ENCODE measurements at regions not wholly inside any gene's neighbourhood (a gene's known extent, or its start where the extent isn't known, plus 50 kb on each side); places are given as distances from the start of the nearest gene placed in this dataset.
"Not testable (repeated sequence)": the region's sequence is repeated elsewhere in the genome, so short reads cannot be mapped to it uniquely, and the experiment has no call there.

GRCh38 chr1:95506736-95507414 lies 272.9 kb downstream of the RWDD3 start:
- Mint-ChIP-seq H3K4me1 (no peaks in the 10 kb centered on the region), H3K27ac (no peak overlapping the region), H3K36me3 (no peaks in the 10 kb centered on the region), H3K9me3 (no peaks in the 10 kb centered on the region), H3K27me3 (no peaks in the 10 kb centered on the region), H3K4me3 (no peak overlapping the region)
- no peak for DNase-seq

GRCh38 chr1:95509989-95510388 lies 276.0 kb downstream of the RWDD3 start:
- no peaks in the 10 kb centered on the region for H3K36me3 Mint-ChIP-seq
- peaks cover 2% of the 10 kb centered on the region for H3K9me3 Mint-ChIP-seq
- no peak for DNase-seq
- H3K4me1 Mint-ChIP-seq: no peaks in the 10 kb centered on the region
- H3K4me3 Mint-ChIP-seq: no peak overlapping the region
- H3K27me3 Mint-ChIP-seq: no peaks in the 10 kb centered on the region
- no peak overlapping the region for H3K27ac Mint-ChIP-seq

GRCh38 chr1:95512925-95513324 lies 278.9 kb downstream of the RWDD3 start:
- no peaks in the 10 kb centered on the region for H3K27me3 Mint-ChIP-seq
- H3K27ac Mint-ChIP-seq: no peak overlapping the region
- H3K9me3 Mint-ChIP-seq: peaks cover 6% of the 10 kb centered on the region
- no peaks in the 10 kb centered on the region for H3K4me1 Mint-ChIP-seq
- no peak for DNase-seq
- no peaks in the 10 kb centered on the region for H3K36me3 Mint-ChIP-seq
- no peak overlapping the region for H3K4me3 Mint-ChIP-seq

GRCh38 chr1:95517506-95517905 lies 283.5 kb downstream of the RWDD3 start:
- DNase-seq: no peak
- Mint-ChIP-seq H3K4me3 (no peak overlapping the region), H3K9me3 (peaks cover 10% of the 10 kb centered on the region), H3K36me3 (no peaks in the 10 kb centered on the region), H3K27me3 (no peaks in the 10 kb centered on the region), H3K27ac (no peak overlapping the region), H3K4me1 (no peaks in the 10 kb centered on the region)

- Mint-ChIP-seq H3K27ac (no peak overlapping the region), H3K4me3 (no peak overlapping the region), H3K27me3 (no peaks in the 10 kb centered on the region), H3K4me1 (no peaks in the 10 kb centered on the region), H3K36me3 (no peaks in the 10 kb centered on the region), H3K9me3 (peaks cover 10% of the 10 kb centered on the region)
- no peak for DNase-seq
These were observed 284.3 kb downstream of the RWDD3 start for GRCh38 chr1:95518310-95518709.

GRCh38 chr1:95520390-95520789 lies 286.4 kb downstream of the RWDD3 start:
- no peaks in the 10 kb centered on the region for H3K4me1 Mint-ChIP-seq
- H3K4me3 Mint-ChIP-seq: no peak overlapping the region
- H3K36me3 Mint-ChIP-seq: no peaks in the 10 kb centered on the region
- no peak for DNase-seq
- no peaks in the 10 kb centered on the region for H3K27me3 Mint-ChIP-seq
- peaks cover 14% of the 10 kb centered on the region for H3K9me3 Mint-ChIP-seq
- H3K27ac Mint-ChIP-seq: no peak overlapping the region

- no peak for DNase-seq
- Mint-ChIP-seq H3K4me3 (no peak overlapping the region), H3K27ac (no peak overlapping the region), H3K9me3 (peaks cover 3% of the 10 kb centered on the region), H3K36me3 (no peaks in the 10 kb centered on the region), H3K27me3 (peaks cover 3% of the 10 kb centered on the region), H3K4me1 (no peaks in the 10 kb centered on the region)
These were observed 298.3 kb downstream of the RWDD3 start for GRCh38 chr1:95532335-95532734.

- Mint-ChIP-seq H3K4me3 (no peak overlapping the region), H3K27me3 (peaks cover 1% of the 10 kb centered on the region), H3K36me3 (no peaks in the 10 kb centered on the region), H3K9me3 (peaks cover 3% of the 10 kb centered on the region), H3K4me1 (no peaks in the 10 kb centered on the region), H3K27ac (no peak overlapping the region)
- DNase-seq: no peak
These were observed 301.0 kb downstream of the RWDD3 start for GRCh38 chr1:95534985-95535384.

GRCh38 chr1:95535614-95536013 lies 301.6 kb downstream of the RWDD3 start:
- H3K4me3 Mint-ChIP-seq: no peak overlapping the region
- no peaks in the 10 kb centered on the region for H3K4me1 Mint-ChIP-seq
- no peak for DNase-seq
- H3K9me3 Mint-ChIP-seq: peaks cover 3% of the 10 kb centered on the region
- no peaks in the 10 kb centered on the region for H3K36me3 Mint-ChIP-seq
- H3K27ac Mint-ChIP-seq: no peak overlapping the region
- H3K27me3 Mint-ChIP-seq: no peaks in the 10 kb centered on the region

- no peaks in the 10 kb centered on the region for H3K4me1 Mint-ChIP-seq
- no peaks in the 10 kb centered on the region for H3K36me3 Mint-ChIP-seq
- no peak overlapping the region for H3K4me3 Mint-ChIP-seq
- no peak overlapping the region for H3K27ac Mint-ChIP-seq
- H3K27me3 Mint-ChIP-seq: no peaks in the 10 kb centered on the region
- no peak for DNase-seq
- peaks cover 3% of the 10 kb centered on the region for H3K9me3 Mint-ChIP-seq
These were observed 302.5 kb downstream of the RWDD3 start for GRCh38 chr1:95536501-95536900.

GRCh38 chr1:95537176-95537575 lies 303.2 kb downstream of the RWDD3 start:
- H3K4me3 Mint-ChIP-seq: no peak overlapping the region
- no peaks in the 10 kb centered on the region for H3K4me1 Mint-ChIP-seq
- H3K9me3 Mint-ChIP-seq: peaks cover 3% of the 10 kb centered on the region
- no peak for DNase-seq
- no peaks in the 10 kb centered on the region for H3K36me3 Mint-ChIP-seq
- H3K27ac Mint-ChIP-seq: no peak overlapping the region
- H3K27me3 Mint-ChIP-seq: no peaks in the 10 kb centered on the region

GRCh38 chr1:95538242-95538641 lies 304.2 kb downstream of the RWDD3 start:
- H3K9me3 Mint-ChIP-seq, H3K27ac Mint-ChIP-seq, H3K36me3 Mint-ChIP-seq, H3K4me1 Mint-ChIP-seq, H3K27me3 Mint-ChIP-seq, DNase-seq, H3K4me3 Mint-ChIP-seq: not testable (repeated sequence)

GRCh38 chr1:95542936-95543335 lies 308.9 kb downstream of the RWDD3 start:
- no peaks in the 10 kb centered on the region for H3K27me3 Mint-ChIP-seq
- no peak for DNase-seq
- H3K4me3 Mint-ChIP-seq: no peak overlapping the region
- H3K36me3 Mint-ChIP-seq: no peaks in the 10 kb centered on the region
- H3K9me3 Mint-ChIP-seq: peaks cover 3% of the 10 kb centered on the region
- no peaks in the 10 kb centered on the region for H3K4me1 Mint-ChIP-seq
- H3K27ac Mint-ChIP-seq: no peak overlapping the region

GRCh38 chr1:95547005-95547404 lies 313.0 kb downstream of the RWDD3 start:
- no peaks in the 10 kb centered on the region for H3K4me1 Mint-ChIP-seq
- no peak for DNase-seq
- H3K9me3 Mint-ChIP-seq: peaks cover 10% of the 10 kb centered on the region
- H3K27me3 Mint-ChIP-seq: no peaks in the 10 kb centered on the region
- H3K36me3 Mint-ChIP-seq: no peaks in the 10 kb centered on the region
- H3K4me3 Mint-ChIP-seq: no peak overlapping the region
- H3K27ac Mint-ChIP-seq: no peak overlapping the region

GRCh38 chr1:95548211-95548610 lies 314.2 kb downstream of the RWDD3 start:
- Mint-ChIP-seq H3K4me3 (no peak overlapping the region), H3K4me1 (no peaks in the 10 kb centered on the region), H3K27me3 (no peaks in the 10 kb centered on the region), H3K27ac (no peak overlapping the region), H3K9me3 (peaks cover 8% of the 10 kb centered on the region), H3K36me3 (no peaks in the 10 kb centered on the region)
- DNase-seq: no peak

GRCh38 chr1:95551201-95551600 lies 317.2 kb downstream of the RWDD3 start:
- Mint-ChIP-seq H3K27ac (no peak overlapping the region), H3K9me3 (peaks cover 6% of the 10 kb centered on the region), H3K4me3 (no peak overlapping the region), H3K36me3 (no peaks in the 10 kb centered on the region), H3K27me3 (no peaks in the 10 kb centered on the region), H3K4me1 (no peaks in the 10 kb centered on the region)
- no peak for DNase-seq
